KMS-11 (cell line): ENCODE measurements at regions not wholly inside any gene's neighbourhood (a gene's known extent, or its start where the extent isn't known, plus 50 kb on each side); places are given as distances from the start of the nearest gene placed in this dataset.

Experiments
- H2AFZ ChIP-seq: fragments of 200-600 bp; sonication (generic); 2 replicates; pipeline ENCODE4 v1.6.1; 2016; ENCODE audit warnings: antibody characterized with exemption, mixed run types, low read depth
- H3K27ac ChIP-seq: fragments of 200-600 bp; sonication (generic); 2 replicates; pipeline ENCODE4 v1.6.1; 2016; ENCODE audit warnings: mild to moderate bottlenecking, mixed run types
- H3K27me3 ChIP-seq: fragments of 200-600 bp; sonication (generic); 2 replicates; pipeline ENCODE4 v1.6.1; 2017; ENCODE audit warnings: mild to moderate bottlenecking, low read depth, mixed run types, moderate library complexity; ENCODE audit not compliant: insufficient read depth
- H3K36me3 ChIP-seq: fragments of 200-600 bp; sonication (generic); 2 replicates; pipeline ENCODE4 v1.6.1; 2017; ENCODE audit warnings: mild to moderate bottlenecking, mixed run types; ENCODE audit not compliant: insufficient read depth
- H3K4me1 ChIP-seq: fragments of 200-600 bp; sonication (generic); 2 replicates; pipeline ENCODE4 v1.6.1; 2016; ENCODE audit warnings: mild to moderate bottlenecking, low read depth, mixed run types; ENCODE audit not compliant: poor library complexity, severe bottlenecking
- H3K4me2 ChIP-seq: fragments of 200-600 bp; sonication (generic); 2 replicates; pipeline ENCODE4 v1.7.0; 2016; ENCODE audit warnings: mild to moderate bottlenecking, mixed run types
- H3K4me3 ChIP-seq: fragments of 200-600 bp; sonication (generic); IDR thresholded peaks from 2 replicates; pipeline ENCODE4 v1.6.1; 2017; ENCODE audit warnings: low read depth, low read length, mixed read lengths; ENCODE audit not compliant: insufficient read depth
- H3K79me2 ChIP-seq: fragments of 200-600 bp; sonication (generic); 2 replicates; pipeline ENCODE4 v1.6.1; 2016; ENCODE audit warnings: low read depth, mixed run types; ENCODE audit not compliant: insufficient read depth
- H3K9ac ChIP-seq: fragments of 200-600 bp; sonication (generic); 2 replicates; pipeline ENCODE4 v1.6.1; 2016; ENCODE audit warnings: mild to moderate bottlenecking, mixed run types
- H4K20me1 ChIP-seq: fragments of 200-600 bp; sonication (generic); 2 replicates; pipeline ENCODE4 v1.6.1; 2016; ENCODE audit warnings: mild to moderate bottlenecking, mixed run types; ENCODE audit not compliant: insufficient read depth
- CTCF ChIP-seq: fragments of 200-600 bp; sonication (generic); conservative IDR thresholded peaks from 2 replicates; pipeline ENCODE4 v1.6.1; 2017; ENCODE audit warnings: low read depth, mild to moderate bottlenecking, antibody characterized with exemption, low read length, moderate library complexity, mixed read lengths

- Histone ChIP-seq H4K20me1 (no peaks in the 10 kb centered on the region), H3K4me3 (no peak overlapping the region), H3K4me2 (no peak overlapping the region), H3K27ac (no peak overlapping the region), H3K9ac (no peak overlapping the region), H2AFZ (no peak overlapping the region), H3K79me2 (no peaks in the 10 kb centered on the region), H3K4me1 (no peaks in the 10 kb centered on the region), H3K27me3 (peaks cover 39% of the 10 kb centered on the region), H3K36me3 (no peaks in the 10 kb centered on the region)
- no peak for TF ChIP-seq CTCF
Measured at GRCh38 chr15:77715051-77715450, 82.3 kb upstream of the LINGO1 start.

GRCh38 chr15:77714555-77714954, 81.8 kb upstream of the LINGO1 start:
- no peaks in the 10 kb centered on the region for H4K20me1 ChIP-seq
- no peak for TF ChIP-seq CTCF
- H3K36me3 ChIP-seq: no peaks in the 10 kb centered on the region
- H3K4me1 ChIP-seq: no peaks in the 10 kb centered on the region
- H3K4me3 ChIP-seq: no peak overlapping the region
- H3K4me2 ChIP-seq: no peak overlapping the region
- no peaks in the 10 kb centered on the region for H3K79me2 ChIP-seq
- H2AFZ ChIP-seq: no peak overlapping the region
- H3K9ac ChIP-seq: no peak overlapping the region
- no peak overlapping the region for H3K27ac ChIP-seq
- peaks cover 43% of the 10 kb centered on the region for H3K27me3 ChIP-seq

DNA sequence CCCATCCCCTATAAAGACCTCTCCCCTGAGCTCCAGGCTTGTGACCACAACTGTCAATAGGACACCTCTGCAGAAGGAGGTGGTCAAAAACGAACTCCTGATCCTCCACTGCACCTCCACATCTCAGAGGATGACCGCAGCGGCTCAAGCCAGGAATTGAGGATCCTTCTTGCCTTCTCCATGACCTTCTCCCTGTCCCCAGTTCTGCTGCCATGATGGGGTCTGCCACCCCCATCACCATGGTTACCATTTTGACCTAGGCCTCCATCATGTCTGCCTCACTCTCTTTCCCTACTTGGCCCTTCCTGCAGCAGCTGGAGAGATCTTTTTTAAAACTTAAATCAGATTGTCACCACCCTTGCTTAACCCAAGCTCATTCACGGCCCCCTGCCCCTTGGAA, 81.3 kb upstream of the LINGO1 start:
- no peak for TF ChIP-seq CTCF
- no peaks in the 10 kb centered on the region for H3K36me3 ChIP-seq
- H3K27ac ChIP-seq: no peak overlapping the region
- H2AFZ ChIP-seq: no peak overlapping the region
- H3K9ac ChIP-seq: no peak overlapping the region
- H4K20me1 ChIP-seq: no peaks in the 10 kb centered on the region
- H3K4me3 ChIP-seq: no peak overlapping the region
- no peaks in the 10 kb centered on the region for H3K79me2 ChIP-seq
- H3K4me2 ChIP-seq: no peak overlapping the region
- H3K4me1 ChIP-seq: no peaks in the 10 kb centered on the region
- H3K27me3 ChIP-seq: peaks cover 49% of the 10 kb centered on the region

DNA sequence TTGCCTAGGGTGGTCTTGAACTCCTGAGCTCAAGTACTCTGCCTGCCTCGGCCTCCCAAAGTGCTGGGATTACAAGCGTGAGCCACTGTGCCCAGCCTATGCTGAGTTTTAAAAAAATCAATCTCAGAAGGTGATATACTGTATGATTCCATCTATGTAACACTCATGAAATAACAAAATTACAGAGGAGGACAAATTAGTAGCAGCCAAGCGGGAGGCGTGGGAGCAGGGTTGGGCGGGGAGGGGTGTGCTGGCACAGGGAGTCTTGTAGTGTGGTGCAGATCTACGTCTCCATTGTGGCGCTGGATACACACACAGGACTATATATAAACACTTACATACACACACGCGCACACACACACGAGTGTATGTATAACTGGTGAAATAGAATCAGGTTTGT, 80.6 kb upstream of the LINGO1 start:
- no peaks in the 10 kb centered on the region for H3K36me3 ChIP-seq
- no peak overlapping the region for H3K9ac ChIP-seq
- no peak overlapping the region for H3K4me2 ChIP-seq
- no peak overlapping the region for H3K27ac ChIP-seq
- H3K4me3 ChIP-seq: no peak overlapping the region
- no peak for TF ChIP-seq CTCF
- H3K4me1 ChIP-seq: no peaks in the 10 kb centered on the region
- no peak overlapping the region for H2AFZ ChIP-seq
- no peaks in the 10 kb centered on the region for H3K79me2 ChIP-seq
- H4K20me1 ChIP-seq: no peaks in the 10 kb centered on the region
- H3K27me3 ChIP-seq: peaks cover 55% of the 10 kb centered on the region

- Histone ChIP-seq H3K27ac (no peak overlapping the region), H3K9ac (no peak overlapping the region), H3K4me3 (no peak overlapping the region), H2AFZ (no peak overlapping the region), H4K20me1 (no peaks in the 10 kb centered on the region), H3K27me3 (peaks cover 58% of the 10 kb centered on the region), H3K4me2 (no peak overlapping the region), H3K36me3 (no peaks in the 10 kb centered on the region), H3K4me1 (no peaks in the 10 kb centered on the region), H3K79me2 (no peaks in the 10 kb centered on the region)
- no peak for TF ChIP-seq CTCF
Measured at GRCh38 chr15:77712438-77712837, 79.7 kb upstream of the LINGO1 start.
